ENCODE measurements at regions not wholly inside any gene's neighbourhood (a gene's known extent, or its start where the extent isn't known, plus 50 kb on each side); places are given as distances from the start of the nearest gene placed in this dataset.

GRCh38 chr2:173652767-173653431, 298.2 kb downstream of the CDCA7 start:
- TF ChIP-seq CTCF (IDR thresholded peaks at IDR 0.05) (no peak), POLR2A (IDR thresholded peaks at IDR 0.05) (no peak), POLR2AphosphoS5 (IDR thresholded peaks at IDR 0.05) (no peak)
